Neuronal stem cell (in vitro differentiated cells): ENCODE measurements at regions not wholly inside any gene's neighbourhood (a gene's known extent, or its start where the extent isn't known, plus 50 kb on each side); places are given as distances from the start of the nearest gene placed in this dataset.

ENCODE experiments used
- DNase-seq: peaks from one replicate; pipeline ENCODE4 v3.0.0-alpha.2; 2013; ENCODE audit warnings: low spot score
- H2AFZ ChIP-seq: one replicate; pipeline ENCODE4 v1.6.1; 2013; ENCODE audit warnings: mild to moderate bottlenecking, low read length, inconsistent platforms
- H2AK5ac ChIP-seq: 2 replicates; pipeline ENCODE4 v1.6.1; 2013; ENCODE audit warnings: low read depth, mild to moderate bottlenecking, inconsistent platforms, low read length, moderate library complexity, mixed read lengths
- H2BK120ac ChIP-seq: 2 replicates; pipeline ENCODE4 v1.6.1; 2013; ENCODE audit warnings: low read depth, mild to moderate bottlenecking, inconsistent platforms, low read length, moderate library complexity, mixed read lengths
- H2BK12ac ChIP-seq: one replicate; pipeline ENCODE4 v1.6.1; 2013; ENCODE audit warnings: low read length, inconsistent platforms
- H2BK15ac ChIP-seq: 2 replicates; pipeline ENCODE4 v1.6.1; 2013; ENCODE audit warnings: mild to moderate bottlenecking, low read length, inconsistent platforms, mixed read lengths
- H2BK5ac ChIP-seq: one replicate; pipeline ENCODE4 v1.6.1; 2013; ENCODE audit warnings: inconsistent platforms, mild to moderate bottlenecking, low read length, moderate library complexity
- H3K14ac ChIP-seq: one replicate; pipeline ENCODE4 v1.6.1; 2013; ENCODE audit warnings: low read length, inconsistent platforms
- H3K18ac ChIP-seq: 2 replicates; pipeline ENCODE4 v1.6.1; 2013; ENCODE audit warnings: low read length, inconsistent platforms
- H3K23ac ChIP-seq: 2 replicates; pipeline ENCODE4 v1.6.1; 2013; ENCODE audit warnings: low read depth, mild to moderate bottlenecking, mixed read lengths, low read length, inconsistent platforms; ENCODE audit not compliant: poor library complexity
- H3K27ac ChIP-seq: replicated peaks from 3 replicates; pipeline ENCODE4 v1.5.1; 2013; ENCODE audit warnings: low read length, inconsistent platforms
- H3K27me3 ChIP-seq, 3 experiments: 2 replicates each; pipeline ENCODE4 v1.6.1; 2013; ENCODE audit warnings: low read length in 3 of 3, mild to moderate bottlenecking in 2 of 3, inconsistent platforms in 1 of 3, low read depth in 1 of 3, mixed read lengths in 1 of 3, moderate library complexity in 1 of 3; ENCODE audit not compliant: control insufficient read depth in 3 of 3, insufficient read depth in 3 of 3
- H3K36me3 ChIP-seq, 2 donors: replicated peaks in 1 of 2; 2 replicates each; pipeline ENCODE4 v1.6.1; 2013; ENCODE audit warnings: low read length in 2 of 2; ENCODE audit not compliant: control insufficient read depth in 2 of 2, insufficient read depth in 2 of 2
- H3K4ac ChIP-seq: 2 replicates; pipeline ENCODE4 v1.6.1; 2013; ENCODE audit warnings: inconsistent platforms, mild to moderate bottlenecking, low read length, moderate library complexity
- H3K4me1 ChIP-seq, 2 donors: 1 replicate in 1 of 2; 2 replicates in 1 of 2; pipeline ENCODE4 v1.6.1; 2013; ENCODE audit warnings: low read length in 2 of 2, low read depth in 1 of 2; ENCODE audit not compliant: control insufficient read depth in 2 of 2, insufficient read depth in 1 of 2
- H3K4me2 ChIP-seq: one replicate; pipeline ENCODE4 v1.6.1; 2013; ENCODE audit warnings: mild to moderate bottlenecking, low read length, inconsistent platforms; ENCODE audit not compliant: insufficient read depth, poor library complexity, severe bottlenecking
- H3K4me3 ChIP-seq, 2 donors: 2 replicates each; pipeline ENCODE4 v1.5.1; 2013; ENCODE audit warnings: low read length in 2 of 2, mild to moderate bottlenecking in 2 of 2, inconsistent platforms in 1 of 2, moderate library complexity in 1 of 2
- H3K79me1 ChIP-seq: one replicate; pipeline ENCODE4 v1.6.1; 2013; ENCODE audit warnings: low read depth, mild to moderate bottlenecking, inconsistent platforms, low read length, moderate library complexity
- H3K9ac ChIP-seq: one replicate; pipeline ENCODE4 v1.6.1; 2013; ENCODE audit warnings: mild to moderate bottlenecking, low read depth, low read length, inconsistent platforms; ENCODE audit not compliant: poor library complexity
- H3K9me3 ChIP-seq, 2 donors: replicated peaks in 1 of 2; 2 replicates each; pipeline versions ENCODE3 to v1.6.1; 2013; ENCODE audit warnings: low read length in 2 of 2, mild to moderate bottlenecking in 2 of 2, inconsistent platforms in 1 of 2, low read depth in 1 of 2, mixed read lengths in 1 of 2, moderate library complexity in 1 of 2; ENCODE audit not compliant: control insufficient read depth in 2 of 2, insufficient read depth in 1 of 2
- H4K8ac ChIP-seq: one replicate; pipeline ENCODE4 v1.6.1; 2013; ENCODE audit warnings: low read depth, mild to moderate bottlenecking, inconsistent platforms, low read length, moderate library complexity
- H4K91ac ChIP-seq: one replicate; pipeline ENCODE4 v1.6.1; 2013; ENCODE audit warnings: low read length, low read depth, mild to moderate bottlenecking, inconsistent platforms; ENCODE audit not compliant: poor library complexity
- WGBS, 2 donors: extraction: QIAGEN DNeasy Blood & Tissue Kit; methylation state at CpG; one replicate each; pipeline ENCODE4 v1.1.7; 2013; ENCODE audit warnings: missing lambda C conversion rate in 2 of 2, mixed read lengths in 1 of 2; ENCODE audit not compliant: insufficient read length in 2 of 2, insufficient replicate concordance in 1 of 2; ENCODE audit errors: extremely low coverage in 2 of 2; 5-methylcytosine and 5-hydroxymethylcytosine counted together

GRCh38 chrX:78437621-78438020 lies 110.2 kb upstream of the CYSLTR1 start:
- H3K27me3 ChIP-seq: no peaks in the 10 kb centered on the region

GRCh38 chrX:78429172-78429571 lies 101.8 kb upstream of the CYSLTR1 start:
- H3K4me2 ChIP-seq: no peak overlapping the region
- no peaks in the 10 kb centered on the region for H3K4me1 ChIP-seq
- H2BK15ac ChIP-seq: no peak overlapping the region
- no peak overlapping the region for H2BK12ac ChIP-seq
- H3K27ac ChIP-seq: no peak overlapping the region
- no peak overlapping the region for H2BK120ac ChIP-seq
- H3K14ac ChIP-seq: no peak overlapping the region
- no peak overlapping the region for H3K4me3 ChIP-seq
- H3K9me3 ChIP-seq: no peaks in the 10 kb centered on the region
- no peaks in the 10 kb centered on the region for H3K36me3 ChIP-seq
- no peak overlapping the region for H4K8ac ChIP-seq
- H2AK5ac ChIP-seq: no peak overlapping the region
- no peaks in the 10 kb centered on the region for H3K27me3 ChIP-seq
- H2BK5ac ChIP-seq: no peak overlapping the region
- no peak overlapping the region for H4K91ac ChIP-seq
- H2AFZ ChIP-seq: no peak overlapping the region
- H3K4ac ChIP-seq: no peak overlapping the region
- no peak overlapping the region for H3K9ac ChIP-seq
- H3K23ac ChIP-seq: no peak overlapping the region
- no CpG with 5 or more reads among the region's 3 CpGs for WGBS, 2 donors
- no peaks in the 10 kb centered on the region for H3K79me1 ChIP-seq
- no peak overlapping the region for H3K18ac ChIP-seq
- DNase-seq: no peak

More at GRCh38 chrX:78437621-78438020, 110.2 kb upstream of the CYSLTR1 start:
- no peak overlapping the region for H2BK120ac ChIP-seq
- H3K14ac ChIP-seq: no peak overlapping the region
- no peaks in the 10 kb centered on the region for H3K36me3 ChIP-seq
- DNase-seq: no peak
- no peak overlapping the region for H3K4ac ChIP-seq
- H3K18ac ChIP-seq: no peak overlapping the region
- H4K91ac ChIP-seq: no peak overlapping the region
- H4K8ac ChIP-seq: no peak overlapping the region
- no peak overlapping the region for H3K23ac ChIP-seq
- H3K4me1 ChIP-seq: no peaks in the 10 kb centered on the region
- H3K9ac ChIP-seq: no peak overlapping the region
- no peak overlapping the region for H2BK12ac ChIP-seq
- H3K9me3 ChIP-seq: no peaks in the 10 kb centered on the region
- no peak overlapping the region for H2BK15ac ChIP-seq
- no CpG with 5 or more reads among the region's 2 CpGs for WGBS, 2 donors
- no peaks in the 10 kb centered on the region for H3K79me1 ChIP-seq
- no peak overlapping the region for H3K4me3 ChIP-seq
- H2AK5ac ChIP-seq: no peak overlapping the region
- H2BK5ac ChIP-seq: no peak overlapping the region
- H3K4me2 ChIP-seq: no peak overlapping the region
- no peak overlapping the region for H3K27ac ChIP-seq
- H2AFZ ChIP-seq: no peak overlapping the region

GRCh38 chrX:78388663-78389062 lies 61.3 kb upstream of the CYSLTR1 start:
- no peak overlapping the region for H3K4ac ChIP-seq
- H3K27me3 ChIP-seq: no peaks in the 10 kb centered on the region
- H3K18ac ChIP-seq: no peak overlapping the region
- H2AFZ ChIP-seq: no peak overlapping the region
- H3K79me1 ChIP-seq: no peaks in the 10 kb centered on the region
- no peak overlapping the region for H2BK12ac ChIP-seq
- no peak overlapping the region for H2BK15ac ChIP-seq
- no peak overlapping the region for H2BK5ac ChIP-seq
- no peak overlapping the region for H2AK5ac ChIP-seq
- no peaks in the 10 kb centered on the region for H3K9me3 ChIP-seq
- no peak overlapping the region for H3K23ac ChIP-seq
- H3K4me3 ChIP-seq: no peak overlapping the region
- H4K91ac ChIP-seq: no peak overlapping the region
- no peak overlapping the region for H3K9ac ChIP-seq
- H3K14ac ChIP-seq: no peak overlapping the region
- DNase-seq: no peak
- no peak overlapping the region for H3K27ac ChIP-seq
- no CpG with 5 or more reads among the region's 2 CpGs for WGBS, 2 donors
- H3K4me1 ChIP-seq: no peaks in the 10 kb centered on the region
- no peak overlapping the region for H3K4me2 ChIP-seq
- no peaks in the 10 kb centered on the region for H3K36me3 ChIP-seq
- no peak overlapping the region for H2BK120ac ChIP-seq
- no peak overlapping the region for H4K8ac ChIP-seq

GRCh38 chrX:78387364-78387763 lies 60.0 kb upstream of the CYSLTR1 start:
- Histone ChIP-seq H4K8ac (no peak overlapping the region), H2BK15ac (no peak overlapping the region), H3K36me3 (no peaks in the 10 kb centered on the region), H3K14ac (no peak overlapping the region), H2BK120ac (no peak overlapping the region), H3K4me2 (no peak overlapping the region), H2BK12ac (no peak overlapping the region), H3K9me3 (no peaks in the 10 kb centered on the region), H3K79me1 (no peaks in the 10 kb centered on the region), H3K18ac (no peak overlapping the region), H3K4ac (no peak overlapping the region), H2BK5ac (no peak overlapping the region), H3K9ac (no peak overlapping the region), H3K4me1 (no peaks in the 10 kb centered on the region), H3K4me3 (no peak overlapping the region), H3K27me3 (no peaks in the 10 kb centered on the region), H2AK5ac (no peak overlapping the region), H3K27ac (no peak overlapping the region), H4K91ac (no peak overlapping the region), H2AFZ (no peak overlapping the region), H3K23ac (no peak overlapping the region)
- DNase-seq: no peak
